NT2/D1 (cell line): ENCODE measurements at regions not wholly inside any gene's neighbourhood (a gene's known extent, or its start where the extent isn't known, plus 50 kb on each side); places are given as distances from the start of the nearest gene placed in this dataset.
"Not testable (repeated sequence)": the region's sequence is repeated elsewhere in the genome, so short reads cannot be mapped to it uniquely, and the experiment has no call there.

Experiments used
- DNase-seq: peaks from one replicate; pipeline ENCODE4 v3.0.0-alpha.2; 2011; ENCODE audit warnings: low read depth, low spot score
- H3K27me3 ChIP-seq: 2 replicates; pipeline ENCODE4 v1.6.0; 2011; ENCODE audit warnings: mild to moderate bottlenecking; ENCODE audit not compliant: insufficient read length, insufficient read depth
- H3K36me3 ChIP-seq: 2 replicates; pipeline ENCODE4 v1.6.1; 2011; ENCODE audit warnings: mild to moderate bottlenecking, low read length, mixed read lengths; ENCODE audit not compliant: insufficient read depth, insufficient read length
- H3K4me1 ChIP-seq: 2 replicates; pipeline ENCODE4 v1.5.1; 2011; ENCODE audit not compliant: insufficient read depth, insufficient read length
- H3K4me3 ChIP-seq: 2 replicates; pipeline ENCODE4 v1.5.1; 2011; ENCODE audit warnings: low read depth; ENCODE audit not compliant: insufficient read length
- H3K9ac ChIP-seq: 2 replicates; pipeline ENCODE4 v1.6.0; 2011; ENCODE audit warnings: low read depth; ENCODE audit not compliant: insufficient read length
- H3K9me3 ChIP-seq: 2 replicates; pipeline ENCODE4 v1.5.1; 2011; ENCODE audit warnings: mild to moderate bottlenecking, low read length; ENCODE audit not compliant: insufficient read depth
- SUZ12 ChIP-seq: IDR thresholded peaks from 2 replicates; pipeline ENCODE4 v1.6.1; 2011; ENCODE audit not compliant: insufficient read length, insufficient read depth; ENCODE audit errors: extremely low read depth
- YY1 ChIP-seq: IDR thresholded peaks from 2 replicates; pipeline ENCODE4 v1.6.1; 2011; ENCODE audit not compliant: insufficient read length, insufficient read depth
- ZNF274 ChIP-seq: IDR thresholded peaks from 2 replicates; pipeline ENCODE4 v1.6.1; 2011; ENCODE audit warnings: mild to moderate bottlenecking, low read depth, low read length

- Histone ChIP-seq H3K9me3 (peaks cover 11% of the 10 kb centered on the region), H3K36me3 (no peaks in the 10 kb centered on the region), H3K4me1 (no peaks in the 10 kb centered on the region), H3K27me3 (no peaks in the 10 kb centered on the region), H3K9ac (no peak overlapping the region), H3K4me3 (no peak overlapping the region)
- TF ChIP-seq ZNF274: no peak
- no peak for TF ChIP-seq YY1
- no peak for TF ChIP-seq SUZ12
- DNase-seq: no peak
Observed at GRCh38 chr2:180840641-180841040, 139.8 kb upstream of the UBE2E3 start.

- DNase-seq: no peak
- Histone ChIP-seq H3K9ac (no peak overlapping the region), H3K9me3 (no peaks in the 10 kb centered on the region), H3K4me1 (no peaks in the 10 kb centered on the region), H3K4me3 (no peak overlapping the region), H3K27me3 (no peaks in the 10 kb centered on the region), H3K36me3 (no peaks in the 10 kb centered on the region)
- TF ChIP-seq SUZ12 (no peak), YY1 (no peak), ZNF274 (no peak)
Observed at GRCh38 chr2:180829836-180830235, 150.6 kb upstream of the UBE2E3 start.

- Histone ChIP-seq H3K36me3 (no peaks in the 10 kb centered on the region), H3K4me1 (no peaks in the 10 kb centered on the region), H3K27me3 (no peaks in the 10 kb centered on the region), H3K9ac (no peak overlapping the region), H3K9me3 (no peaks in the 10 kb centered on the region), H3K4me3 (no peak overlapping the region)
- TF ChIP-seq ZNF274 (no peak), SUZ12 (no peak), YY1 (no peak)
- no peak for DNase-seq
Observed at GRCh38 chr2:180829261-180829660, 151.1 kb upstream of the UBE2E3 start.

- no peaks in the 10 kb centered on the region for H3K9me3 ChIP-seq
- TF ChIP-seq SUZ12 (no peak), YY1 (no peak), ZNF274 (no peak)
- no peaks in the 10 kb centered on the region for H3K36me3 ChIP-seq
- no peak for DNase-seq
- H3K4me1 ChIP-seq: no peaks in the 10 kb centered on the region
- H3K4me3 ChIP-seq: no peak overlapping the region
- H3K9ac ChIP-seq: no peak overlapping the region
- no peaks in the 10 kb centered on the region for H3K27me3 ChIP-seq
Observed at GRCh38 chr2:180828756-180829155, 151.6 kb upstream of the UBE2E3 start.

- Histone ChIP-seq H3K27me3 (no peaks in the 10 kb centered on the region), H3K4me1 (no peaks in the 10 kb centered on the region), H3K9ac (no peak overlapping the region), H3K4me3 (no peak overlapping the region), H3K36me3 (no peaks in the 10 kb centered on the region), H3K9me3 (no peaks in the 10 kb centered on the region)
- DNase-seq: no peak
- TF ChIP-seq ZNF274 (no peak), YY1 (no peak), SUZ12 (no peak)
Observed at GRCh38 chr2:180823546-180824141, 156.8 kb upstream of the UBE2E3 start.

GRCh38 chr2:180819106-180819505 is 161.3 kb upstream of the UBE2E3 start:
- no peak overlapping the region for H3K9ac ChIP-seq
- no peak for DNase-seq
- H3K9me3 ChIP-seq: peaks cover 7% of the 10 kb centered on the region; the same call in 1 of the 2 replicates
- H3K4me3 ChIP-seq: no peak overlapping the region
- no peak for TF ChIP-seq SUZ12
- no peak for TF ChIP-seq ZNF274
- TF ChIP-seq YY1: no peak
- H3K4me1 ChIP-seq: no peaks in the 10 kb centered on the region
- H3K27me3 ChIP-seq: no peaks in the 10 kb centered on the region
- no peaks in the 10 kb centered on the region for H3K36me3 ChIP-seq

GRCh38 chr2:180818700-180819099 is 161.7 kb upstream of the UBE2E3 start:
- not testable (repeated sequence) for H3K4me3 ChIP-seq, DNase-seq

More at GRCh38 chr2:180818700-180819099, 161.7 kb upstream of the UBE2E3 start:
- not testable (repeated sequence) for H3K4me1 ChIP-seq, H3K27me3 ChIP-seq, H3K36me3 ChIP-seq, H3K9me3 ChIP-seq, H3K9ac ChIP-seq
